DMS 273 (cell line): ENCODE measurements at regions not wholly inside any gene's neighbourhood (a gene's known extent, or its start where the extent isn't known, plus 50 kb on each side); places are given as distances from the start of the nearest gene placed in this dataset.
"Not testable (repeated sequence)": the region's sequence is repeated elsewhere in the genome, so short reads cannot be mapped to it uniquely, and the experiment has no call there.

ENCODE experiments used
- DNase-seq: peaks from one replicate; lab custom pipeline; 2025; ENCODE audit not compliant: unreplicated experiment; lab: John Stamatoyannopoulos, UW

GRCh38 chr1:206256935-206257334, 53.6 kb downstream of the SRGAP2 start:
- not testable (repeated sequence) for DNase-seq

GRCh38 chr1:206261473-206261872, 58.1 kb downstream of the SRGAP2 start:
- DNase-seq = not testable (repeated sequence)

- DNase-seq = not testable (repeated sequence)
Measured at GRCh38 chr1:206262424-206262823, 59.1 kb downstream of the SRGAP2 start.

GRCh38 chr1:206264916-206265315, 61.6 kb downstream of the SRGAP2 start:
- not testable (repeated sequence) for DNase-seq

- not testable (repeated sequence) for DNase-seq
Measured at GRCh38 chr1:206271153-206271552, 67.8 kb downstream of the SRGAP2 start.

- not testable (repeated sequence) for DNase-seq
Measured at GRCh38 chr1:206273104-206273503, 69.8 kb downstream of the SRGAP2 start.

- DNase-seq = peak; percentile 29
Measured at GRCh38 chr1:206276143-206276542, 72.8 kb downstream of the SRGAP2 start.

- not testable (repeated sequence) for DNase-seq
Measured at GRCh38 chr1:206278683-206279082, 75.3 kb downstream of the SRGAP2 start.

- DNase-seq = not testable (repeated sequence)
Measured at GRCh38 chr1:206280683-206281082, 77.3 kb downstream of the SRGAP2 start.

- DNase-seq = not testable (repeated sequence)
Measured at GRCh38 chr1:206281912-206282654, 78.7 kb downstream of the SRGAP2 start.

GRCh38 chr1:206285024-206285960, 82.0 kb downstream of the SRGAP2 start:
- not testable (repeated sequence) for DNase-seq

GRCh38 chr1:206287759-206288158, 84.4 kb downstream of the SRGAP2 start:
- not testable (repeated sequence) for DNase-seq

GRCh38 chr1:206288453-206288852, 85.1 kb downstream of the SRGAP2 start:
- not testable (repeated sequence) for DNase-seq

GRCh38 chr1:206297145-206298031, 94.0 kb downstream of the SRGAP2 start:
- not testable (repeated sequence) for DNase-seq

- peak; percentile 21 for DNase-seq
Measured at GRCh38 chr1:206298032-206298392, 94.7 kb downstream of the SRGAP2 start.

GRCh38 chr1:206299181-206299791, 95.9 kb downstream of the SRGAP2 start:
- not testable (repeated sequence) for DNase-seq

- DNase-seq = not testable (repeated sequence)
Measured at GRCh38 chr1:206299942-206300341, 96.6 kb downstream of the SRGAP2 start.

- DNase-seq = not testable (repeated sequence)
Measured at GRCh38 chr1:206302056-206302455, 98.7 kb downstream of the SRGAP2 start.

- not testable (repeated sequence) for DNase-seq
Measured at GRCh38 chr1:206307442-206307841, 104.1 kb downstream of the SRGAP2 start.

- DNase-seq = not testable (repeated sequence)
Measured at GRCh38 chr1:206310948-206311347, 107.6 kb downstream of the SRGAP2 start.
